ENCODE measurements at regions not wholly inside any gene's neighbourhood (a gene's known extent, or its start where the extent isn't known, plus 50 kb on each side); places are given as distances from the start of the nearest gene placed in this dataset.

GRCh38 chr18:56085551-56085950 lies 497.6 kb upstream of the TCF4 start:
- Histone ChIP-seq H3K36me3 (no peaks in the 10 kb centered on the region), H3K9me3 (peaks cover 0 to 3% (median 0%) of the 10 kb centered on the region in 4 donors), H3K27ac (no peak overlapping the region), H3K4me1 (peaks cover 0 to 15% (median 11%) of the 10 kb centered on the region in 4 donors), H3K27me3 (no peaks in the 10 kb centered on the region), H3K4me3 (no peak overlapping the region)
- TF ChIP-seq EP300 (IDR thresholded peaks at IDR 0.05): no peak
- peak; percentile 27 to 61 (median 35) for TF ChIP-seq POLR2AphosphoS5 (IDR thresholded peaks at IDR 0.05)
- TF ChIP-seq POLR2A (IDR thresholded peaks at IDR 0.05): no peak
- peak; percentile 72 for DNase-seq
- WGBS, 2 donors: 71 to 74% methylated on average over 5 of the region's 5 CpGs
- intact Hi-C loops (cut with DNase I): no loop called here

DNA sequence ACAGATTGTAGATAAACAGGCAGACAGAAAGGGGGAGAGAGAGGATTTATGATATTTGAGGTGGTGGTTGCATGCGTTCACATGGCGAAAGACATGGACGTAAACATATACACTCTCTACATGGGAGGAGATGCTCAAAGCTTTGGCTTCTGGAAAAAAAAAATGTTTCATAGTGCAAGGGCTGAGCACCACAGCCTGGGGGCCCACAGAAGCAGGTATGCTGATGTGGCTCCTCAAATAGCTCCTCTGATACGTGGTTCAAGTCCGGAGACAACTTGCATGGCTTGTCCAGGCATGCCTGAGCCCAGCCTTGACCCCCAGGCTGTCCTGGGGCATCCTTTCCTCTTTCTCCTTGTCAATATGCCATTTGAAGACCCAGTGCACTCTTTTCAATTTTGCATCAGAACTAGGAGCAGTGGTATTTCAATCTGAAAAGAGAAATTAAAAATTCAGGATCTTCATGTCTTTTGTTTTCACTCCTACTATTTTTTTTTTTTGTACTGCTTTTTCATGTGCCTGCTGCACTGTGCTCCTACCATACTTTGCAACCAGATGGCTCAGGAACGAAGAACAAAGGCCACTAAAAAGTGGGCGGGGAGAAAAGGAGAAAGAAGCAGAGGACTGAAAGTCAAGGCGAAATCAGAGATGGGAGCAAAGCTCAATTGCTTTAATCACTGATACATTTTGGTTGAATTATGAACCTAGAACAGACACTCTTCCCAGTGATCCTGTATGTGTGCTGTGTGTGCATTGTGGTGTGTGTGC lies 495.7 kb upstream of the TCF4 start:
- no peaks in the 10 kb centered on the region for H3K36me3 ChIP-seq
- no peaks in the 10 kb centered on the region for H3K27me3 ChIP-seq
- DNase-seq: no peak
- no peak overlapping the region for H3K4me3 ChIP-seq
- peaks cover 0 to 15% (median 11%) of the 10 kb centered on the region in 4 donors for H3K4me1 ChIP-seq
- peak overlapping the region in 2 of 4 donors; percentile 0 to 27 for H3K27ac ChIP-seq
- TF ChIP-seq POLR2AphosphoS5 (IDR thresholded peaks at IDR 0.05) (no peak), POLR2A (IDR thresholded peaks at IDR 0.05) (no peak), CTCF (IDR thresholded peaks at IDR 0.05) (no peak), EP300 (IDR thresholded peaks at IDR 0.05) (no peak)
- WGBS, 2 donors: 66 to 68% methylated on average over 8 of the region's 8 CpGs
- intact Hi-C loops (cut with DNase I): no loop called here
- peaks cover 0 to 3% (median 0%) of the 10 kb centered on the region in 4 donors for H3K9me3 ChIP-seq

DNA sequence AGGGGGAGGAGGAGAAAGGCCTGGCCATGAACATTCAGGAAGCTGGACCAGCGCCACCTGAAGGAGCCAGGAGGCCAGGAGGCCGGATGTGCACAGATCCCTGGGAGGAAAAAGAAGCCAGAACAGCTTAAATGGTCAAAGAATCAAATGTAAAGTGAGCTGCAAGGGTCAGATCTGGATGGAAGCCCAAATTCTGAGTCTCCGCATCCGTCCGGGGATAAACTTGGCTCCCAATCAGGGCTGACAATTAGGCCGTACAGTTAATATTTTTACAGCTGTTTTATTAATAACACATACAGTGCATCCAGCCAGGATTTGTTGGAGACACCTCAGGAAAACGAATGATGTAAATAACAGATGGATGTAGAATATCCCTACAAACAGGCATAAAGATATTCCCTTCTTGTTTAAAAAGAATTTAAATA lies 495.1 kb upstream of the TCF4 start:
- Histone ChIP-seq H3K27me3 (no peaks in the 10 kb centered on the region), H3K9me3 (no peaks in the 10 kb centered on the region), H3K27ac (peak overlapping the region in 2 of 4 donors; percentile 0 to 27), H3K4me3 (no peak overlapping the region), H3K36me3 (no peaks in the 10 kb centered on the region), H3K4me1 (peaks cover 0 to 15% (median 11%) of the 10 kb centered on the region in 4 donors)
- TF ChIP-seq POLR2AphosphoS5 (IDR thresholded peaks at IDR 0.05) (no peak), EP300 (IDR thresholded peaks at IDR 0.05) (no peak), POLR2A (IDR thresholded peaks at IDR 0.05) (no peak), CTCF (IDR thresholded peaks at IDR 0.05) (no peak)
- DNase-seq: no peak
- 64% methylated on average over 7 of the region's 7 CpGs for WGBS, 2 donors
- intact Hi-C loops (cut with DNase I): no loop called here

DNA sequence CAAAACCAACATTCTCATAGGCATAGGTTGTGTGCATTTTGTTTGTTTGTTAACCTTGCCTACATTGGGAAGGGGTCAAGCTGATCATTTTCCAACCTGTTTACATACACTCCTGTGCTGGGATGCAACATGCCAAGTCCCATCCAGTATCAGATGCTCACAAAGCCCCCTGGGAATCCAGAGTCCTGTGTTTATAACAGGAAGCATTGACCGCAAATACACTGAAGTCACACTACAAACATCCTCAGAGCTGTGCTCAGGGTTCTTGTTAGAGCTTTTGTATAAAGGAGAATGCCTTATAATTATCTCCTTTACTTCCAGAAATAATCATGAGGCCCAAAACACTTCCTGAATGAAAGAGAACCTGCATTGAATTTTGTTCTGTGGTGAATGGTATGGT lies 488.7 kb upstream of the TCF4 start:
- H3K36me3 ChIP-seq: no peaks in the 10 kb centered on the region
- WGBS, 2 donors: 81 to 83% methylated on average over 1 of the region's 1 CpG

More for the DNA sequence above, 488.7 kb upstream of the TCF4 start:
- TF ChIP-seq CTCF (IDR thresholded peaks at IDR 0.05) (no peak), POLR2AphosphoS5 (IDR thresholded peaks at IDR 0.05) (no peak), EP300 (IDR thresholded peaks at IDR 0.05) (no peak), POLR2A (IDR thresholded peaks at IDR 0.05) (no peak)
- Histone ChIP-seq H3K4me1 (no peaks in the 10 kb centered on the region), H3K9me3 (no peaks in the 10 kb centered on the region), H3K27ac (no peak overlapping the region), H3K27me3 (no peaks in the 10 kb centered on the region), H3K4me3 (no peak overlapping the region)
- intact Hi-C loops (cut with DNase I): no loop called here
- no peak for DNase-seq

Measured in sigmoid colon (tissue), 6 donors.